DMS79 treated with DMSO at 0.1 percent for 48 hours (cell line): ENCODE measurements at regions not wholly inside any gene's neighbourhood (a gene's known extent, or its start where the extent isn't known, plus 50 kb on each side); places are given as distances from the start of the nearest gene placed in this dataset.

Experiments used
- DNase-seq: peaks from one replicate; lab custom pipeline; 2025; lab: John Stamatoyannopoulos, UW

DNA sequence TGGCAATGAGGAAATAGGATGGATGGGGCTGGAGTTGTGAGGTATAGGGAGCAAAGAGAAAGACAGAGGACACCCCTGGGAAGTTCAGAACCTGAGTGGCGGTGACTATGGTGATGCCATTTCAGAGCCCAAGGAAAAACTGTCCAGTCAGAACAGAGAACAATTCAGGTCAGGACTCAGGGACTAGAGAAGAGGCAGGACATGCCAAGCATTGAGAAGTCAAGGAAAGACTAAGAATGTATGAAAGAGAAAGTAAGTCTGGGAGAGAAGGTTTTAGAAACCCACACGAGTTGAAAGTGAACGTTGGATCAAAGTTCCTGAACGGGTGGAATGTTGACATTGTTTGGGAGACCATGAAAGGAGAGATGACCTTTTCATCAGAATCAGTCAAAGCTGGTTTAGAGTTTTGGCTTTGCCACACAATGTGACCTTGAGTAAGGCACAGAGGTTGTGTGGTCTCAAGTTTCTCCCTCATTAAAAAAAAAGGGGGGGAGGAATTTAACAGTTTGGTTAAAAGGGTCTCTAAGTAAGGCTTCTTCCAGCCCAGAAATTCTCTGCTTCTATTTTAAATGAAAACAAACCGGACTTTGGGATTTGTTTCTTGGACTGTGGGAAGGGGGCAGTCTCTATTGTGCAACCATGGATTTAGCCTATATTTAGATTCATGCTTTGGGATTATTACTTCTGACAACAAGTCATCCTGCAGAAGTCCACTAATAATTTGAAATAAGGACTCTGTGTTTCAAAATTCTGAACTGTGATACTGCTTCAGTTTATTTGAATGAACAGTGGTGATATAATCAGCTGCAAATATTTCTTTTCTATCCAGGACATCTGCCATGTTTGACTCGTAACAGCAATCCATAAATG is 315.9 kb upstream of the TBL1XR1 start:
- no peak for DNase-seq

DNA sequence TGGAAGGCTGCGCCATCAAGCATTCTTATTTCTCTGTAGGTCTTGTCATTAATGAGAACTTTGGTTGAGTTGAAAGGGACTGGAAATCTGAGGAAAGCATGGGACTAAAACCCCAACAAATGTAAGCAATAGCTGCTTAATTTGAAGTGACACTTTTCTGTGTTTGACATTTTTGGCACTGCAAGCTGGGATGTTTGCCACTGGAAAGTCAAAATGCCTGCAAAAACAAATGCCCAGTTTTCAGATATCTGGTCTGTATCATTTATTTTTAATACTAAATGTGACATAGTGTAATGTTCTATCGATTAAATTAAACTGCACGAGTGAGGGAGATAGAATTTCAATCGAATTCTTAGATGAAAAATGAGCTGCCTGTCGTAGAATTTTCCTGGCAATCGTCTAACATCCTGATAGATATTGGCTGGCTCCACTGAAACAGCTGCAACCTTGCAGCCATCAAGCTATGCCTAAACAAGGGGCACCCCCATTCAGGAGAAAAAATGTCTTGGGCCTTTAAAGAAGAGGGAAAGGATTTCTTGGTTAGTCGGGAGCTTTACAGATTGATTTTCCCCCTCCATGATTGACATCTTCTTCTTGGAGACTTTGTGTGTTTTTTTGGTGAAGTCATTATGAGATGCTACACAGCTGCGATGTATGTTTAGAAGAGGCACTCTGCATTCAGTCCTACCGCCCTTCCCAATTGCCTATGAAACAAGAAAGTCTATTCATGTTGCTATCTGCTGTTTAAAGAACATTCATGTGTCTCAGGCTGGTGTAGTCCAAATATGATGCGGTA is 316.7 kb upstream of the TBL1XR1 start:
- DNase-seq = no peak

DNA sequence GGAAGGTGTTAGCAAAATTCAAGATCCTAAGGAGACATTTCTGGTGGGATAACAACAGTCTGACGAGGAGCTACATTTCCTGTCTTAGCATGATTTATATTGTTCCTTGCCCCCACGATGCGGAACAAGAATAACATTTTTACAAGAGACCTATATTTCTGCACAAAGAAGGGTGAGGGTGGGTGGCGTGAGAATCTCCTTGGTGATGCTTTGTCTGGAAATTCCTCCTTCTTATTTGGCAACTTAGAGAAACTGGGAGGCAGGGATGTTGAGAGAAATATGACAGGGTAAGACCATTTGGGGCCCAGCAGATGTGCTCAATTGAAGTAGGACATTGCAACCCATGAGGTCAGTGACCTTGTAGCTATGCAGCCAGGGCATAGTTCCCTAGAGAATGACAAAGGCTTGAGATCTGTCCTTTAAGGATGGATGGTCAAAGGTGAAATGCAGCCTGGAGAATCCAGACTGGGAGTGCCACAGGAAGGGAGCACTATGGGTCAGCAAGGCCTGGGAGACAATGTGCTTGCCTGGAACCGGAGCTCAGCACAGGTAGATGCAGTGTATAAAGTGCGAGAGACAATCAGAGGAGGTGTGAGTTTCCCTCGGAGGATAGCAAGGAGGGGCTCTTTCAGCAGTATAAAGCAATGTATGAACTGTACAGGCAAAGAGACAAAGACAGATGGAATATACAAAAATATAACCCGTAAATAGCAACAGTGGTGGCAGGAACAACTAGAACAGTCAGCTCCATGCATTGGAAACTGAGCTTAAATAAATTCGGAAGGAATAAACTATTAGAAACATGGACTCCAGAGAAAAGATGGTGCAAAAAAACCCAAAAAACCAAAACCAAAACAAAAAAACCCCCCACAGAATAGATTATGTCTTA is 317.6 kb upstream of the TBL1XR1 start:
- DNase-seq = no peak

DNA sequence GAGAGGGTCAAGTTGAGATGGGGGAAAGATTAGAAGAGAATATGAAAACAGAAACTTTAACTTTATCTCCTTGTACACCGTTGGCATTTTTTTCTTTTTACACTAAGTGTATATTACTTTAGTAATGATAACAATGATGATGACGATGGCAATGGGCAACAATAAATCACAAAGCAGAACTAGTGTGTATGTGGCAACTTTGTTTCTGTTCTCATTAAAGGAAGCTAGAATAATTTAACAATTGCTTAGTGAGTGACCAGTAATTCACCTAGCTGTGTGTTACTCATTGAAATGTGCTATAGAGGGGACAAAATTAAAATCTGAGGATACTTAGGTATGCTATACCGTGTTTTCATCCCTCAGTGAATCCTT is 318.5 kb upstream of the TBL1XR1 start:
- DNase-seq = no peak

DNA sequence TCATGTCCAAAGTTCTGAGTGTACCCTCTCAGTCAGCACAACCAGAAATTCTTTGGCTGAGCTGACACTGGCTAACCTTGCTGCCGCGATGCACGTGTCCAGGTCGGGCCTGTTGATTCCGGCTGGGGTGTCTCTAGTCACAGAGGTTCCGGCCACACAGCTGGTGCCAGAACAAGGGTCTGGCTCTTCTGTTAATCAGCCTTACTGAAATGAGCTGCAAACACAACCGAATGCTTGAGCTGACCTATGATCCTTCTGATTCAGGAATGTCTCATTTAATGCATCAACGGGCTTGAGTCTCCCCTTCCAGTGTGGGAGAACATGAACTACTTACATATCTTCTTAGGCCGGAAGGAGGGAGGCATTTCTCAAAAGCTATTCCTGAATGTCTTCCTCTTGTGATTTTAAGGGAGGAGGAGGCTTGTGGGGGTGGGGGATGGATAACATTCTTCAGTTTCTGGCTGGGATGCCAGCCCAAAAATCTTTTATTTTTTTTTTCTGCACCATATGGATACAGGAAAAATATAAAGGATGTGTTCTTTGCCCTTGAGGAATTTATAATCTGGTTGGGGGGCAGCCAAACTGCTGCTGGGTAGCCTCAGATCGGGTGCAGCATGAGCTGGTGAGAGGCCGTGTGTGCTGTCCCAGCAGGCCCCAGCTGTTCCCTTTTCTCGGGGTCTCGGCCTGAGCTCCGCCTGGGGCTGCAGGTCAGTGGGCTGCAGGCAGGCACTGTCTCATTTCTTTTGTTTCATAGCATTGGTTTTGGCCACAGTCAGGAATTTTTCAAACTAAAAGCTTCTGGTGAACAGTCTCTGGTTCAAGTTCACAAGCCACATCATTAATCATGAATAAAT is 319.1 kb upstream of the TBL1XR1 start:
- DNase-seq = no peak

DNA sequence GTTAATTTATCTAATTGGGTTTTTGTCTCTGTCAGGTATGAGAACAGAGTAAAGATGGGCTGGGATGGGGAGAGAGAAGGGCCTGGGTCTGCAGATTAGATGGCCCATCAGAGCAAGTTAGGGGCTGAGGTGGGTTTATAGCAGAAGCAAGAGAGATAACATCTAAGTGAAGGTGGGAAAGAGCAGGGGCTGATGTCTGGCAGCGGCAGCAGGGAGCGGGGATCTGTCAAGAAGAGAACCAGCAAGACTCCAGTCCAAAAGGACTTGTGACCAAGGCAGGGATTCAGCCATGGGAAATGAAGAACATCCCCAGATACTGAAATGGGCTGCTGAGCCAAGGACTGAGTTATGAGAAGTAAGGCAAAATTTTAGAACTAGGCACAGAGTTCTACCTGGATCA is 320.6 kb upstream of the TBL1XR1 start:
- DNase-seq = no peak

DNA sequence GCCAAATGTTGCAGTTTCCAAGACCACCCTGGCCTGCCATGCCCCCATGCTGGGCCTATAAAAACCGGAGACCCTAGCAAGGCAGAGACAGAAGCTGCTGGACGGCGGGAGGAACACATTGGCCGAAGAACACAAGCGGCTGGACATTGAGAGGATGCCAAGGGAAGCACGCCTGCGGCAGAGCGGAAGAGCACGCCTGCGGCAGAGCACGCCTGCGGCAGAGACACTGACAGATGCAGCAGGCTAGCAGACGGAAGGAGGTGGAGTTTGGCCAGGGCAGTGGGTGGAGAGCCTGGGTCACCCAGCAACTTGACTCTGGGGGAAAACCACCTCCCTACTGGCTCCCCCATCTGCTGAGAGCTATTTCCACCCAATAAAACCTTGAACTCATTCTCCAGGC is 322.3 kb upstream of the TBL1XR1 start:
- DNase-seq = no peak

DNA sequence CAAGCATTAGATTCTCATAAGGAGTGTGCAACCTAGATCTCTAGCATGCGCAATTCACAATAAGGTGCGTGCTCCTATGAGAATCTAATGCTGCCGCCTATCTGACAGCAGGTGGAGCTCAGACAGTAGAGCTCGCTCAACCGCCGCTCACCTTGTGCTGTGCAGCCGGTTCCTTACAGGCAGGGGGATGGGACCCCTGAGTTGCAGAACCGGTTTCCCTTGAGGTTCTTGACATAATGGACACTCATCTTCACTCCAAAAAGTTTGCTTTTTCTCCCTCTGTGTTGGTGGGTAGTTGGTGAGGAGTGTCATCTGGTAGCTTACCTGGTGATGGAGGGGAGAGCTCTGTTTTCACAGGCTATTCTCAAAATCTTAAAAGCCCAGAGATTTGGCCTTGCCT is 324.0 kb upstream of the TBL1XR1 start:
- DNase-seq = peak; percentile 65

DNA sequence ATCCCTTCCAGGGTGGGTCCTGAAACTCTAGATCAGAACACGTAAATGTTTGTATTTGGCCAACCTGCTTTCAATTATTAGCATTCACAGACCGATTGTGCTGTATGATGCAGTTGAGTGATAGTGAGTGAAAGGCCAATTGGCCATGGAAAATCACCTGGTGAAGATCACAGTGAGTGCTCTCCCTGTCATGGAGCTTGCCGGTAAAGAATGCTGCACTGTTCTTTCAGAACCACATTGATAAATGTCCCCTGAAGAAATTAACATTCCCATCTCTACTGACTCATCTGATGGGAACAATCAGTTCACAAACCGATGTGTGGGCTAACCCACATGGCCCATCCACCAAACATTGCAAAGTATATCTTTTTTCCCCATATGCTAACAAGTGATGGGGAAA is 324.8 kb upstream of the TBL1XR1 start:
- peak; percentile 49 for DNase-seq

DNA sequence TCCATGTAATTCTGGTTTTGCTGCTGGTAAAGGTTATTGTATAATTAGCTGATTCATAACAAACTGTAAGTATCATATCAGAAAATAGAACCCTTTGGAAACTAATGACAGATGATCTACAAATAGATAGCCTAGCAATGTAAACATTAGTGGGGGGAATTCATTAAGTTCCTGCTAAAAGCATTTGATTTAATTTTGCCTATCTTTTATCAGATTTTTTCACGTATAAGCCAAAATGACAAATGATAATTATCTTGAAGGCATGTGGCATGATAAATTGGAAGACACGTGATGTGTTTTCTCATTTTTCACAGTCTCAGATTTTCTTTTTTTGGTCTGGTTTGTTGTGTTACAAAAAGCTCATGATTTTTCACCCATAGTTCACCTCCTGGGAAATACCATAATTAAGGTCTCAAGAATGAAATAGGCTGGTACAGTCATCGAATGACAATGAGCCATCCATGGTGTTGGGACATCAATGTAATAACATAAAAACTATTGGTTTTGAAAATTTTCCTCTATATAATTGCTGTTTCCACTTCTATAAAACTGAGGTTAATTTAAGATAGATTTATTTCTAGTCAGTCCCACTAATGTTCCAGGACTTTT is 325.9 kb upstream of the TBL1XR1 start:
- DNase-seq = no peak

DNA sequence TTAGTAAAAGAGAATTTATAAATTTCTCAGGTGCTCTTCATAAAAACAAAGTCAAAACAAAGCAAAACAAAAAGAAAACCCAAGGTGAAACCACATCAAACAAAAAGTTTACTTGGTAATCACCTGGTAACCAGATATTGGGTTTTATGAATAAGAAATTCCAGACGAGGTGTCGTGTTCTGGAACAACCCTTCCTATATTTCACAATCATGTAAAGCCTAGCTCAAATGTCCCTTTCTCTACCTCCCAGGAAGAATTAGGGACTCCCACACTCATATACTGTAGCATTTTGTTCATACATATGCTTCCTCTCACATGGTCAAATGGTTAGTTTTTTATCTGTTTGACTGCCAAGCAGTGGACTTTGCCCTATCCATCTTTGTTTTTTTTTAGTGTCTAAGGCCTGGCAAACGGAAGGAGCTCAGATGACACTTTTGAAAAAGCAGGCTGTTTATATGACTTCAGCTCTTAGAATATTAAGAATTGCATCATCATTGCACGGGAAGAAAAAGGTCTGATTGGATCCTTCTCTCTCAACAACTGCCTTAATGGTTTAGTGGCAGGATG is 326.7 kb upstream of the TBL1XR1 start:
- DNase-seq = no peak

DNA sequence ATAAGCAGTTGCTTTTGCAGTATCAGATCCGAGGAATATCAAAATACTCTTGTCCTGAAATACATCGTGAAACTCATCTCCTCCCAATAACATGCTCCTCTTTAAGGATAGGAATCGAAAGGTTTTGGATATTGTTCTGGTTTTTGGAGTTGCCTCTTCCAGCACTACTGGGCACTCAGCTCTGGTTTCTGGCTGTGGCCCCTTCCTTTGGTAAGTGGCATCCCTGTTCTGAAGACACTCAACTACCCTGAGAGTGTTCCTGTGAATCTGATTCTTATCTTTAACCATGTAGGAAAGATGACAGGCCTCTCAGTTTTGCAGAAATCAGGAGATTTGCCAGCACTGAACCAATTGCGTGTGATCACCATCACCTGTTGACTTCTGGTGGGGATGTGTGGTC is 327.5 kb upstream of the TBL1XR1 start:
- no peak for DNase-seq

DNA sequence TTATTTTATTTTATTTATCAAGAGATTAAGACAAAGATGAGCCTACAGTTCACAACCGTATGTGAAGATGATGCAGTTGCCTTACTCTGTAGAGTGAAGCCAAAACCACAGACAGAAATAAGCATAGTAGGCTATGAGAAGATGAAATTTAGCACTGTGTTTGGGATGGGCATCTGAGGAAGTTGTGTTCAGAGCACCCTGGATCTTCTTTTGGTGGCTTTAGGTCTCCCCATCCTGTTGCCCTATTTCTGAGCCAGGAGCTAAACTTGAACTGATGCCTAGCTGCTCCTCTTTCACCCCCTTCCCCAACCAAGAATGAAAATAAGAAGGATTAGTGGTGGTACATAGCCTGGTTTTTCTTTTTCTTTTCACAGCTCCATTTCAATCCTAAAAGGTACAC is 328.1 kb upstream of the TBL1XR1 start:
- DNase-seq = no peak

DNA sequence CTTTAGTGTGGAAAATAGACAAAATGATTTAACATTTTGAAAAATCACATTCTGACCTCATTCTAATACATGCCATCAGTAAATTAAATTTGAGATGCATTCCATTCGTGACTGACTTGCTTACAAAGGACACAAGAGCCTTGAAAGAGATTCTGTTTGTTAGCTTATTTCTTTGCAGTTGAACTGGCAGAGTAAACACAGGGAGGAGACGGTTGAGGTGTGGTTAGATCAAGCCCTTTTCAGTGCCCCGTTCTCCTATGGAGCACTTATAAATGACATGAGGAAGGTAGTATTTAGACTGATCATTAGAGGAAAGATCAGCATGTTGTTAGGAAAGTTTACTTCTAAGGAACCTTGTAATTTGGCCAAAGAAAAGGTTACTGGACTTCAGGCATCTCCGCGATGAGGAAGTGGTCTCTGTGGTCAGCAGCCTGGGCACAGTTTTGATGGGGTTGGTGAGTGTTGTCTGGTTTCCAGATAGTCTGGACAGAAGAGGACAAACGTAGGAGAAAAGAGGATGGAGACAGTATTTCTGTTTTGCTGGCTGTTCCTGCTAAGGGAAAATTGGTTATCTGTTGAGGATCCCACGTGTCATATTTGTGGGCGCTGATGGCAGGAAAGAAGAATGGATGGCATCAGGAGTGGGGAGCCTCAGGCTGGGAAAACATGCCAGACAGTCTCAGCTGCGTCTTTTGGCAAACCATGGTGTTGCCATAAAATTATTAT is 328.9 kb upstream of the TBL1XR1 start:
- no peak for DNase-seq

DNA sequence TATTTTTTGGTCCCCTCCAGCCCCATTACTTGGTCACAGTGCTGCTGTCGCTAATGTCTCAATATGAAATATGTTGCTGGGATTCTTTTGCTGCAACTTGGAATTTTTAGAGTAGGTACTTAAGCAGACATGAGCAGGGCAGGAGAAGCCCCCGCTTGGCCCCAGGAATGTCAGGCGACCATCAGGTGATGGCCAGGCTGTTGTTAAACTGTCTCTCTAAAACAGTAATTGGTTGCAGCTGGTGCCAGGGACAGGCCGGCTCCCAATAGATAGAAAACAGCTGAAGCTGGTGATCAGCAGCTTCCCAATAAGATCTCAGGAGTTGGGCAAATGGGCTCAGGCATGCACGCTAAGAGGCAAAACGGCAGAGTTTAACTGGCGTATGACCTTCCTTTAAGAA is 329.9 kb upstream of the TBL1XR1 start:
- DNase-seq = no peak

DNA sequence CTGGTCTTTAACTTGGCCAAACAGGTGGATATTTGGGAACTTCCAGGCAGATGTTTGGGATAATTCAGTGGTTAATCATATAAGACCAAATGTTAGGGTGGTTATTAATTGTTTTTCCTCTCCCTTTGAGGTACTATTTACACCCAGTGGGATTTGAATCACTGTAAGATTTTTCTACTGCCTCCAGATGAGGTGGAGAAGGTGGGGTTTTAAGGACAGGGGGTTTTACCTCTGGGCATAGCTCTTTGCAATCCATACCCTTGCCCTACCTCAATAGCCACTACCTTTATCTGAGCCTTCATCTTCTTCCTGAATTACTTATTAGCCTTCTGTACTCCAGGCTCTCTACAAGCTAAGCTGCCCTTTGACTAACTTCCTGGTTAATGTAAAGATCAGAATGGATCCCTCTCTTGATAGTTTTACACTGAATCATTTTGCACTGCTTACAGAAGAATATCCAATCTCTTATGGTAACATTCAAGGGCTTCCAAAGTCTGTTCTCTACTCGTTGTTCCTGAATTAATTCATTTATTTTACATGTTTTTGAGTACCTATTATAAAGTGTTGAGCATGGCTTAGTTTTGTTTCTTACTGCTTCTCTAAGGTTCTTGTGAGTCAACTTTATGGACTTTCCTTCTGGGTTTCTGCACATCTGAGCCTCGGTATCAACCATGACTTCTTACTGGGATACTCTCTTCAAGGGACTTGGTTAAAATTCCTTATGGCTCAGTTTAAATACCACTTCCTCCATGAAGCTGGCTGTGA is 331.2 kb upstream of the TBL1XR1 start:
- DNase-seq = no peak

DNA sequence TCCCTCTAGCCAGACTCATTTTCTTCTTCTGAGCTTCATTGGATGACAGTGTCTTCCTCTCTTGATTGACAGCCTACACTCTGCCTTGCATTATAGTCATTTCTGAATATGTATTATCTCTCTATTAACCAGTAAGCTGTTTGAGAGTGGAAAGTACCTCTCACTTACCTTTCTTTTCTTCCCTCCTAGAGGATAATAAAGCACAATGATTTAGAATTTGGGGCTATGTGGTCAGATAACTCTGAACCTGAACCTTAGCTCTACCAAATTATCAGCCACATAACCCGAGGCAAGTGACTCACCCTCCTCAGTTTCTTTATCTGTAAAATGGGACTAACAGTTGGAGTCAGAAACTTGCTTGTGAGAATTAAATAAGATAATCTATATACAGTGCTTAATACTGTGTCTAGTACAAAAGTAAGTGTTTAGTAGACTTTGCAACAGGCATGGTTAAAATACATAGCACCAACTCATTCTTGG is 331.8 kb upstream of the TBL1XR1 start:
- no peak for DNase-seq

DNA sequence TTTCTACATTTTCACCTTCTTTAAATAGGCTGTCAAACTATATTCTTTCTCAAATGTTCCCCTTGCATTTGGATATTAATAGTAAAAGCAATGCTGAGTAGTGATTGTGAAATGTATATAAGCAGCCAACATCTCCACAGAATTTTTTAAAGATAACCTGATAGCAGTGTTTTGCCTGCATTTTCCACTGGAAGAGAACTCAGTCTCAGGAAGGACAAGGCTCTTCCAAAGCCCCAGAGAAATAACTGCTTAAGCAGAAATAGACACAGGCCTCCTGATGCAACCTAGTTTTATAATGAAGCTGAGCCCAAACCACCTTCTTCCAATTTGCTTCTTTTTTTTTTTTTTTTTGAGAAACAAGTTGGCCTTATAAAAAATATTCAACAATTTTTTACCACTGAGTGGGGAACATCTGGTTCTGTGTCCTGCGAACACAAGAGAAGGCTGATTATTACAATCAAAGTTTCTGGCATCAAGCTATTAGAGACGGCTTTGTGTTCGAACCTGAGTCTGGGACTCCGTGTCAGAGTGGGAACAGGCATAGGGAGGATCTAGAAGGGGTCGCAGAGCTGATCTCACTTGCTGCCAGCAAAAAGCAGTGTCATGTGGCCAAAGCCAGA is 332.5 kb upstream of the TBL1XR1 start:
- DNase-seq = no peak

DNA sequence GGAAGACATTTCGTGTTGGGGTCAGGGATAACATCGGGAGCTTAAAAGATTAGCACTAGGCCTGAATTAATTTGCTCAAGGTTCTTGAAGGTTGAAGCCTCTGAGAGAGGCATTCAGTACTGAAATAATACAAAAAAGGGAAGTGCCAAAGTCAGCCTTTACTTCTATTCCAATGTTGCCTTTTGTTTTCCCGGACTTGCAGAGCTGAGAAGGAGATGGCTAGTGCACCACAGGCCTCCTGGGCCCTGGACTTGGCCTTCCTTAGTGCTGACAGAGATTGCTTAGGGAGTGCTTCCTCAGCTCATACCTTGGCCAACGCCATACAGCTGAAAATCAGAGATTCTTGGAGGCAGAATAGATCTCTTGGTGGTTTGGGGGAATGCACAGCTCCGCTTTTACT is 333.6 kb upstream of the TBL1XR1 start:
- DNase-seq = no peak
